ENCODE measurements at regions not wholly inside any gene's neighbourhood (a gene's known extent, or its start where the extent isn't known, plus 50 kb on each side); places are given as distances from the start of the nearest gene placed in this dataset.
"Not testable (repeated sequence)": the region's sequence is repeated elsewhere in the genome, so short reads cannot be mapped to it uniquely, and the experiment has no call there.

- no peak for DNase-seq (ENCODE audit: low read depth in 2 of 2)
Measured at GRCh38 chr2:204359076-204359475, 186.2 kb upstream of the PARD3B start.

- DNase-seq (ENCODE audit: low read depth in 2 of 2) = no peak
Measured at GRCh38 chr2:204360218-204361007, 184.9 kb upstream of the PARD3B start.

- no peak for DNase-seq (ENCODE audit: low read depth in 2 of 2)
Measured at GRCh38 chr2:204361738-204362137, 183.5 kb upstream of the PARD3B start.

- DNase-seq (ENCODE audit: low read depth in 2 of 2) = no peak
Measured at GRCh38 chr2:204362581-204362980, 182.7 kb upstream of the PARD3B start.

GRCh38 chr2:204363513-204363912, 181.8 kb upstream of the PARD3B start:
- DNase-seq (ENCODE audit: low read depth in 2 of 2) = no peak

- no peak for DNase-seq (ENCODE audit: low read depth in 2 of 2)
Measured at GRCh38 chr2:204364860-204365535, 180.3 kb upstream of the PARD3B start.

GRCh38 chr2:204365811-204366210, 179.5 kb upstream of the PARD3B start:
- no peak for DNase-seq (ENCODE audit: low read depth in 2 of 2)

GRCh38 chr2:204367466-204367865, 177.8 kb upstream of the PARD3B start:
- no peak for DNase-seq (ENCODE audit: low read depth in 2 of 2)

- no peak for DNase-seq (ENCODE audit: low read depth in 2 of 2)
Measured at GRCh38 chr2:204370172-204370718, 175.0 kb upstream of the PARD3B start.

GRCh38 chr2:204373942-204374341, 171.3 kb upstream of the PARD3B start:
- no peak for DNase-seq (ENCODE audit: low read depth in 2 of 2)

GRCh38 chr2:204380141-204380881, 165.0 kb upstream of the PARD3B start:
- no peak for DNase-seq (ENCODE audit: low read depth in 2 of 2)

- DNase-seq (ENCODE audit: low read depth in 2 of 2) = no peak
Measured at GRCh38 chr2:204386668-204387067, 158.6 kb upstream of the PARD3B start.

GRCh38 chr2:204389120-204389519, 156.2 kb upstream of the PARD3B start:
- no peak for DNase-seq (ENCODE audit: low read depth in 2 of 2)

GRCh38 chr2:204389856-204390255, 155.4 kb upstream of the PARD3B start:
- no peak for DNase-seq (ENCODE audit: low read depth in 2 of 2)

GRCh38 chr2:204395539-204395938, 149.7 kb upstream of the PARD3B start:
- DNase-seq (ENCODE audit: low read depth in 2 of 2) = no peak

- DNase-seq (ENCODE audit: low read depth in 2 of 2) = no peak
Measured at GRCh38 chr2:204401114-204401513, 144.2 kb upstream of the PARD3B start.

GRCh38 chr2:204407204-204408014, 137.9 kb upstream of the PARD3B start:
- no peak for DNase-seq (ENCODE audit: low read depth in 2 of 2)

GRCh38 chr2:204412782-204413181, 132.5 kb upstream of the PARD3B start:
- DNase-seq (ENCODE audit: low read depth in 2 of 2) = not testable (repeated sequence)

GRCh38 chr2:204415406-204416181, 129.7 kb upstream of the PARD3B start:
- DNase-seq (ENCODE audit: low read depth in 2 of 2) = no peak

GRCh38 chr2:204416236-204416635, 129.0 kb upstream of the PARD3B start:
- no peak for DNase-seq (ENCODE audit: low read depth in 2 of 2)

GRCh38 chr2:204425821-204426220, 119.5 kb upstream of the PARD3B start:
- DNase-seq (ENCODE audit: low read depth in 2 of 2) = no peak

Measured in fibroblast of skin of left quadriceps (primary cell).